GM20000 (cell line): ENCODE measurements at regions not wholly inside any gene's neighbourhood (a gene's known extent, or its start where the extent isn't known, plus 50 kb on each side); places are given as distances from the start of the nearest gene placed in this dataset.

ENCODE experiments used
- DNase-seq: peaks from one replicate; pipeline ENCODE4 v3.0.0; 2012; ENCODE audit warnings: low spot score
- TF ChIP-seq, protein P1 (sequence below): IDR thresholded peaks from 2 replicates; pipeline ENCODE4 v1.5.1; 2012; ENCODE audit warnings: mild to moderate bottlenecking, control low read depth; ENCODE audit errors: extremely low read depth, missing control alignments

DNA sequence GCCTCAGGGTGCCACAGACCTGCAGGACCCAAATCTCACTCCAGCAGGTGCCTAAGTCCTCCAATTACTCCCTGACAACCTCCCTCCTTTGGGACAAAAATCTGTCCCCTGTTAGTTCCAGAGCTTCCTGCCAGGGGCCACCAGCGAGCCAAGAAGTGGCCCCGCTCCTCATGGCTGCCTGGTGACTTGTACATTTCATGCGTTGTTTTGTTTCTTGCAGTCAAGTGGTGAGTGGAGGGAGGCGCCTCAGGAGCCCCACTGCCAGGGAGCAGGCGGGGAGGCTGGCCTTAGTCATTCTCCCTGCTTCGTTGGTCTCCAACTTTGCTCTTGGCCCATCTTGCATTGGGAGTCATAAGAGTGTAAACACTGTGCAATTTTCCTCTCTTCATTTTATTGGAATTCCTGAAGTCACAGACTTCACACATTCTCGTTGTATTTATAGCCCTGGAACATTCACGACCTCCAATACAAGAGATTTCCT, 81.3 kb downstream of the KCNF1 start:
- TF ChIP-seq, protein P1, sequence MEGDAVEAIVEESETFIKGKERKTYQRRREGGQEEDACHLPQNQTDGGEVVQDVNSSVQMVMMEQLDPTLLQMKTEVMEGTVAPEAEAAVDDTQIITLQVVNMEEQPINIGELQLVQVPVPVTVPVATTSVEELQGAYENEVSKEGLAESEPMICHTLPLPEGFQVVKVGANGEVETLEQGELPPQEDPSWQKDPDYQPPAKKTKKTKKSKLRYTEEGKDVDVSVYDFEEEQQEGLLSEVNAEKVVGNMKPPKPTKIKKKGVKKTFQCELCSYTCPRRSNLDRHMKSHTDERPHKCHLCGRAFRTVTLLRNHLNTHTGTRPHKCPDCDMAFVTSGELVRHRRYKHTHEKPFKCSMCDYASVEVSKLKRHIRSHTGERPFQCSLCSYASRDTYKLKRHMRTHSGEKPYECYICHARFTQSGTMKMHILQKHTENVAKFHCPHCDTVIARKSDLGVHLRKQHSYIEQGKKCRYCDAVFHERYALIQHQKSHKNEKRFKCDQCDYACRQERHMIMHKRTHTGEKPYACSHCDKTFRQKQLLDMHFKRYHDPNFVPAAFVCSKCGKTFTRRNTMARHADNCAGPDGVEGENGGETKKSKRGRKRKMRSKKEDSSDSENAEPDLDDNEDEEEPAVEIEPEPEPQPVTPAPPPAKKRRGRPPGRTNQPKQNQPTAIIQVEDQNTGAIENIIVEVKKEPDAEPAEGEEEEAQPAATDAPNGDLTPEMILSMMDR, result no peak
- DNase-seq, result no peak

DNA sequence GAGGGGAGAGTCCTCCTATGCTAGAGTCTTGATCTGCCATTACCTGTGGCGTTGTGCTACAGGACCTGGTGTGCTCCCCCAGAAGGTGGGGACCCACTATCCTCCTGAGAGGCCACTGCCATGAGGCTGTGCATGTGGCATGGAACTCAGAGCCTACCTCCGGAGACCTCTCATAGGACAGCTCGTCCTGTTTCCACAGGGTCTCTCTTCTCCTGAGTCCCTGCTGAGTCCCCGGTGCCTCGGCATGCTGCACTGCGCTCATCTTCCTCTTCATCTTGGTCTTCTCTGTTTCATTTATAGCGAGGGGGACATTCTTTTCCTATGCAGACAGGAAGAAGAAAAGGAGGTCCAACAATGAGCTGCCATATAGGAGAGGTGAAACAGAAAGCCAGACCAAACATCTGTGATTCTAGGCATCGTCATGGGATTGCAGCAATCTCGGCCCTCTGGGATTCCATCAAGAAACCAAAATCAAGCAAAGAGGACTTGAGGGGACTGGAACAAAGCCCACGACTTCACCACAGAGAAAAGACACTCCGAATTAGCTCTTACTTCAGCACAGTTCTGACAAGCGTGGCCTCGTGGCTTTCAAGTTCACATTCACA, 83.7 kb downstream of the KCNF1 start:
- TF ChIP-seq, protein P1, result no peak
- DNase-seq, result no peak

DNA sequence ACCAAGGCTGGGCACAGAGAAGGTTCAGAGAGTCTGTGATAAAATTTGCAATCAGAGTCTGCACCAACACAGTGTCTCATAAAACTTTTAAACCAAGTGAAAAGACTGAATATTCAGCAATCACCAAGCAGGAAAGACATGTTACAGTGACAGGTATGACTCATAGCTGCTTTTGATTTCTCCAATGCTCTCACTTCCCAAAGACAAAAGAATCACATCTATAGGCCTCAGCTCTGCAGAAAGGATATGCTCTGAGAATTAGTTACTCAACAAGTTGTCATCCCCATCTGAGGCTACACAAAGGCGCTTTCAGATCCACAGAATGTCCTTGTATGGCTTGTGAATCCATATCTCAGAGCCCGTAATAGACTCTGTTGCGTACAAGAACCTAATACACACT, 92.5 kb downstream of the KCNF1 start:
- TF ChIP-seq, protein P1, result no peak
- no peak for DNase-seq

DNA sequence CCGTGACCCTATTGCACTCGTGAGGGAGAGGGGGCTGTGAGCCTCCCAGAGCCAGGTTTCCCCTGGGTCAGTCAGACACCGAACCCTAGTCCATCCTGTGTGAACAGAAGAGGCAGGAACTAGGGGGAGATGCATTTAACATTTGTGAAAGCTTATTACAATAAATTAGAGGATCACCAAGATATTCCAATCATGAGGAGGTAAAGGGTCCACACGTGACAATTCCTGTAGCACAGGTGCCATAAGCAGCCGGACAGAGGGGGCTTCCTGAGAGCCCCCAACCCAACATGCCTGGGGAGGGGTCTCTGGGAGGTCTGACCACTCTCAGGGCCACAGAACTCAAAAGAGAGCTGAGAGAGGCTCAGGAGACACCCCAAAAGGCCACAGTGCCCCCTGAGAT, 93.3 kb downstream of the KCNF1 start:
- TF ChIP-seq, protein P1, result no peak
- no peak for DNase-seq

DNA sequence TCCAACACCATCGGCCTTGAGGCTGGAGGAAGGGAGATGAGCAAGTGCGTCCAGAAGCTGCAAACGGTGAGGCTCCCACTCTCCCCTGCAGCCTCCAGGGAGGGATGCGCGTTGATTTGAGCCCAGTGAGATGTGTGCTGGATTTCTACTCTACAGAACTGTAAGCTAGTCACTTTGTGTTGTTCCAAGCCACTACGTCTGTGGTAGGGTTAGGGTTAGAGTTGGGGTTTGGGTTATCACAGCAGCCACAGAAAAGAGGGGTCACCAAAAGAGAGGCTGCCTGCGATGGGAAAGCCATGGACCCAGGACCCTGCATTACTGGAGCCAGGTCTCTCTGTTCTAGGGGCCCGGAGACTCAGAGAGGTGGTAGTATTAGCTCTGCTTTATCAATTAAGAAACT, 94.5 kb downstream of the KCNF1 start:
- no peak for DNase-seq
- TF ChIP-seq, protein P1, result no peak

DNA sequence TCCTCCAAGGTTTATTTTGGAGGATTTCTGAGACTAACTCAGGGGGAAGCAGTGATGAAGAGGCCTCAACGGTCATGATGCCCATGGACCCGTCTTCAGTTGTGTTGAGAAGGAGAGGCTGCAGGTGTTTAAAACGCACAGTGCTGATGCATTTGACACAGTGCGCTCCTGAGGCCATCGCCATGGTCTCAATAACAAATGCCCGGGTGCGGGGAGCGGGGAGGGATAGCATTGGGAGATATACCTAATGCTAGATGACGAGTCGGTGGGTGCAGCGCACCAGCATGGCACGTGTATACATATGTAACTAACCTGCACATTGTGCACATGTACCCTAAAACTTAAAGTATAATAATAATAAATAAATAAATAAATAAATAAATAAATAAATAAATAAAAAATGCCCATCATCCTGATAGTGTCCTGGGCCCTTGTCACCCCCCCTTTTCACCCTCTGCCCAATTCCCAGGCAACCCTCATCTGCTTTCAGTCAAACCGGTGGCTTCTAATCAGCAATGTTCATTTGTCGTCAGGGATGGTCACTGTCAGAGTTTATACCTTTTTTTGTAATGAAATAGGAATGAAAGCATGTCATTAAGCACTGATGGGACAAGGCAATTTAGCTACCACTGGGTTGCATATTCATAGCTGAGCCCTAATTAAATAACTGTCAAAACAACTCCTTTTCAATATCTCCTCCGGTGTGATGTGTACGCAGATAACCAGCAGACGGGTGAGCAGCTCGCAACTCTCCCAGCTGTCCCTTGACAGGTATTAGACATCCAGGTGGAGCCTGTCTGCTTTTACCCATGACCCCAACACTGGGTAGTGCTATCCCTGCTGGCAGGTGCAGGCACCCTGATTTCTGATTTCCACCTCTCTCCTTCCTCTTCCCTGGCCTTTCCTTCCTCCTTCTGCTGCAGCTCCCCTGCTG, 95.9 kb downstream of the KCNF1 start:
- DNase-seq, result no peak
- TF ChIP-seq, protein P1, result no peak

DNA sequence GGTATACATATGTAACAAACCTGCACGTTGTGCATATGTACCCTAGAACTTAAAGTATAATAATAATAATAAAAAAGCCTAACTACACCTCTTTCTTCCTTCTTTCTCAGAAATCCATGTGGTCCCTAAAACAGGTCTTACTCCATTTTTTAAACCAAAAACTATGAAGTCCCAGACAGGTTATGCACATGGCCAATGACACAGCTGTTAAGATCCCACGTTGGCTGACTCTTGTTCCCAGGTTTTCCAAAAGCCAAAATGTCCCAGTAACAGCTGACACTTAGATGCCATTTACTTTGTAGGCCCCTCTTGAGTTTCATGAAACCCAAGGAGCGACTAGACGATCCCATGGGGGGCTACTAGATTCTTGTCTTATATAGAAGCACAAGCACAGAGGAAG, 97.0 kb downstream of the KCNF1 start:
- TF ChIP-seq, protein P1, result no peak
- DNase-seq, result no peak
